ENCODE measurements at regions not wholly inside any gene's neighbourhood (a gene's known extent, or its start where the extent isn't known, plus 50 kb on each side); places are given as distances from the start of the nearest gene placed in this dataset.

DNA sequence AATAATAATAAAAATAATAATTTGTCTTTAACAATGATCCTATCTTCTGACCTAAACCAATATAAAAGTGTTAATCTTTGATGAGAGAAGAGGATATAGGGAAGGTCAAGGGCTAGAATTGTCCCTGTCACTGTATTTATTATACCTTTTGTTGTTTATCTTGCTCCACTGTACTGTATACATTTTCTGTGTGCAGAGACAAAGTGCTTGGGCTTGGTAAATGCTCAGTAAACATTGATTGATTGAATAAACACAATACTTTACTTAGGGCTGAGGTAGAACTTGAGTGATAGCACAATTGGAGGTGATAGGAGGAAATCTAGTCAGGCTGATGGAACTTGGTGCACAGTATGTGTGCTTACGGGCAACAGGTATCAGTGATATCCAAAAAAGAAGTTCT lies 161.2 kb downstream of the ARRDC3 start:
- TF ChIP-seq, protein P1, sequence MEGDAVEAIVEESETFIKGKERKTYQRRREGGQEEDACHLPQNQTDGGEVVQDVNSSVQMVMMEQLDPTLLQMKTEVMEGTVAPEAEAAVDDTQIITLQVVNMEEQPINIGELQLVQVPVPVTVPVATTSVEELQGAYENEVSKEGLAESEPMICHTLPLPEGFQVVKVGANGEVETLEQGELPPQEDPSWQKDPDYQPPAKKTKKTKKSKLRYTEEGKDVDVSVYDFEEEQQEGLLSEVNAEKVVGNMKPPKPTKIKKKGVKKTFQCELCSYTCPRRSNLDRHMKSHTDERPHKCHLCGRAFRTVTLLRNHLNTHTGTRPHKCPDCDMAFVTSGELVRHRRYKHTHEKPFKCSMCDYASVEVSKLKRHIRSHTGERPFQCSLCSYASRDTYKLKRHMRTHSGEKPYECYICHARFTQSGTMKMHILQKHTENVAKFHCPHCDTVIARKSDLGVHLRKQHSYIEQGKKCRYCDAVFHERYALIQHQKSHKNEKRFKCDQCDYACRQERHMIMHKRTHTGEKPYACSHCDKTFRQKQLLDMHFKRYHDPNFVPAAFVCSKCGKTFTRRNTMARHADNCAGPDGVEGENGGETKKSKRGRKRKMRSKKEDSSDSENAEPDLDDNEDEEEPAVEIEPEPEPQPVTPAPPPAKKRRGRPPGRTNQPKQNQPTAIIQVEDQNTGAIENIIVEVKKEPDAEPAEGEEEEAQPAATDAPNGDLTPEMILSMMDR (IDR thresholded peaks at IDR 0.05), result no peak
- no peak for TF ChIP-seq EP300 (IDR thresholded peaks at IDR 0.05)
- TF ChIP-seq POLR2A (IDR thresholded peaks at IDR 0.05), result no peak
